Amygdala (tissue), 56 donors: ENCODE measurements at regions not wholly inside any gene's neighbourhood (a gene's known extent, or its start where the extent isn't known, plus 50 kb on each side); places are given as distances from the start of the nearest gene placed in this dataset.

Experiments used
- DNase-seq, 56 donors: peaks; one replicate each; lab custom pipeline; 2025; lab: John Stamatoyannopoulos, UW

DNA sequence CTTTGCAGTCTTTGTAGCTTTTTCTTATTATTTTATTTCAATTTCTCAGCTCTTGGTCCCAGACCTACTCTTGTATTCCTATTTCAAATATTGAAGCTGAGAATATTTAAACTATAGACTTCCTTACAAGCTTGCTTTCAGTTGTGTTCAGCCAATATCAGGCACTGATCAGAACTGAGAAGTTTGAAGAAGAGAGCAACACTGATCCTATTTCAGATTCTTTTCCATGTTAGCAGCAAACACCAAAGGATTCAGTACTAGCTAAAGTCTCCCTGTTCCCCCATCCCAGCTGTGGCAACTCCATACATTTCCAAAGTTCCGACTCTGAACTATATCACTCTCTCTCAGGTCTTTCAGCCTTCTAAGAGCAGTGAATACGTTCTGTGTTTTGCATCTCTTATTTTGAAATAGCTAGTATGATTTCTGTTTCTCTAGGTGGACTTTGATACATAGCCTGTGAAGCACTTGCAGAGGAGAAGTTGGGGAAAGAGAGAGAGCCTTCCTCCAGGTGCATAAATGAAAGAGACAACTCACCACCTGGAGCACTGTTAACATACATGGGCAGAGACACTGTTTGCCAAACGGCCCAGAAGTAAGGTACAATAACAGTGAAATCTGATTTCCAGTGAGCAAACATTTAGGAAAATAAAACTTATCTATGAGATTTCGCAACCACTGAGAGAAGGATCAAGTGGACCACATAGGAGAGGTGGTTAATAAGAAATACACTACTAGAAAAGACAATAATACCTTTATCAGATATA, 135.0 kb upstream of the ZNF804A start:
- DNase-seq, result no peak

DNA sequence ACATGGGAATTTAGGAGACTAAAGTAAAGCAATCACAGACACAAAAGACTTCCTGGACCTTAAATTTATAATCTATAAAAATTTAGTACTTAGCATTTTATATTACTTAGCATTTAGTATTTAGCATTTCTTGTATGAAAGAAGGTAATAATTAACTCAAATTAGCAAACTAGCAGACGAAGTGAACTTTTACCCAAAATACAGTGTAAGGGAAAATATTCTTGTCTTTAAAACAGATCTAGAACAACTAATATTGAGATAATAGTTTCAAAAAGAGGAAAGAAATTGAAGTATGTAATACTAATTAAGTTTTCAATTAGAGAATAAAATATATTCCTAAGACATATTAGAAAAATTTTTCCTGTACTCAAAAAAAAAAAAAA, 134.5 kb upstream of the ZNF804A start:
- DNase-seq, result no peak

GRCh38 chr2:184468826-184469225, 129.5 kb upstream of the ZNF804A start:
- no peak for DNase-seq

DNA sequence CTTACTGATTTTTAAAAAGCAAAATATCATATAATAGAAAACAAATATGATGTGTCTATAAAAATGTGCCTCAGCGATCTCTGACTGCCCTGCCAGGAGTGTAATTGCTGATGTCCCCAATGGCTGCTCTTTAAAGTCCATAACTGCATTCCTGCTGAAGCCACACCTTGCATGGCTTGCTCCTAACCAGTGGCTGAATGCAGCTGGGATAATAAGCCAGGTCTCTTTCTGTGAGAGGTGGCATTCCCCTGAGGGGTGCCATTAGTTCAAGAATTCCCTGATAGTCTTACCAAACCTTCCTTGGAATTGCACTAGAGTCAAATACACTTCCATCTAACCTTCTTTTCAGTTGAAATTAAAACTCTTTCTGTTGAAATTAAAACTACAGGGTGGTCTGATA, 125.8 kb upstream of the ZNF804A start:
- DNase-seq, result no peak

DNA sequence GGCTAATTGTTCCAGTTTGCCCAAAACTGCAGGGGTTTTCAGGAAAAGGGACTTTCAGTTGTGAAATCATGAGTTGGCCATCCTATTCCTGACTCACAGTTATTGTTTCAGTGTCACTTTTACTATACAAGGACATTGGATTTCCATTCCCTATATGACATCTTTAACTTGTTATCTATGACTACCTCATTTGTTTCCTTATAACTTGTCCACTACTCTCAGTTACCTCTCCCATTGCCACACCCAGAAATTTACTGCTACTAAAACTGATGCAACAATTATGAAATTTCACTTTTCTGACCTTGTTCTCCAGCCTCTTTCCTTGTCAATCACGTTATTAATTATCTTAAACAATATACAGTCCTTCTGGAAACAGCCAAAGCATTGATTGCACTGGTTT, 116.5 kb upstream of the ZNF804A start:
- no peak for DNase-seq

DNA sequence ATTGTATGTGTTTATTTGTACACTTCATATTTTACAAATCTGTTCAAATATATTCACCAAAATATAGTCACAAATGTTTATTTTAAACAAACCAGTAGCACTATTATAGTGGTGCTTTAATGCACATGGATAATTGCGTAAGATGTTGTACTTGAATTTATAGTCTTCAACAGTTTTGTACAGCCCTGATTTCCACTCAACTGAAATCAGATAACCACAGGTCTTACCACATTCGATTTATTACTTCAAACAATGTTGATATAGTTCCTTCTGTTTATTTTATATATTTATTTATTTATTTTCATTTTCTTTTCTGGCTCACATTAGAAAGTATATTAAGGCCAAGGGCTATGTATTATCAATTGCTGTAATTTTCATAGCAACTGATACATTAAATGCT, 99.4 kb upstream of the ZNF804A start:
- DNase-seq, result no peak

DNA sequence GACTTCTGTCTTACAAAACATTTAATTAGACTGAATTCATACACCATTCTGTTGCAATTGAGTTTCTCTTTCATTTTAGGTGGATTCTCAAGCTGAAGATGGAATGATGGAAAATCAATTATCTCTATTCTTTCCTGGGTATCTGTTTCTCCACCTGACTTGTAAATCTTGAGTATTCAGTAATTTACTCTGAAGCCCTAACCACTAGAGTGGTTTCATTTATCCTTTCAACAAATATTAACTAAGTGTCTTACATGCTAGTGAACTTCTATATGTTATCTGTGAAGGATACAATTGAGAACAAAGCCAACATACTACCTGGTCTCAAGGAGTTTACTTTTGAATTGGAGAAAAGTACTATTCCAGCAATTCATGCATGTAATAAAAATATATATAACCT, 94.1 kb upstream of the ZNF804A start:
- no peak for DNase-seq

DNA sequence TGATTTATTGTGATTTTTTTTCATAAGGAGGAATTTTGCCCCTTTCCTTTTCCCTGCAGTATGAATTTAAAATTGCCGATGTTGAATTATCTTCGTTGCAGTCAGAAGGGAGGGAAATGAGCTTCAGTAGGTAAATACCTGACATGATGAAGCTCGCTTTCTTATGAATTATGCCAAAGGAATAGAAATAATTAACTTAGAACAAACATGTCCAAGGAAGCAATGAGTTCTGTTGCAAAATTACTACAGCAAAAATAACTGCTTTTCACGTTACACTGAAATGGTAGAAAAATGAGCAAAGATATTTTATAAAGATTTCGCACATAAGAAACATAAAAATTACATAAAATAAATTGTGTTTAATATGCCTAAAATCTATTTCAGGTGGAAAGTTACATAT, 91.1 kb upstream of the ZNF804A start:
- no peak for DNase-seq

GRCh38 chr2:184517402-184517801, 80.9 kb upstream of the ZNF804A start:
- DNase-seq, result no peak

DNA sequence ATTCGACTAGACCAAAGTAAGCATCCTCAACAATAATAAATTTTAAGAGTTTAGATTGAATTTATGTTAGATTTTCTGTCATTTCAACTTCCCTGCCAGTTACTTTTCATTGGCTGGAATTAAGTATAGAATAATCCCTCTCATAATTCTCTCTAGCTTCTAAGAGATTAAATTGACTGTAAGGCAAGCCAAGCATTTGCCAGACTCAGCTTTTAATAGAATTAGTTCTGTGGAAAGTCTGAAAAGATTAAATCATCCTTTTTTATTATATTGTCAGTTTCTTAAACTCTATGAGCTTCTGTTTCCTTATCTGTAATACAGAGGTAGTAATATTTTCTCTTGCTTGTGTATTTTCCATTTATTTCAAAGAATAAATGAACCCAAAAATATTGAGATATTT, 77.9 kb upstream of the ZNF804A start:
- no peak for DNase-seq

- no peak for DNase-seq
Measured at GRCh38 chr2:184523732-184524131, 74.6 kb upstream of the ZNF804A start.

DNA sequence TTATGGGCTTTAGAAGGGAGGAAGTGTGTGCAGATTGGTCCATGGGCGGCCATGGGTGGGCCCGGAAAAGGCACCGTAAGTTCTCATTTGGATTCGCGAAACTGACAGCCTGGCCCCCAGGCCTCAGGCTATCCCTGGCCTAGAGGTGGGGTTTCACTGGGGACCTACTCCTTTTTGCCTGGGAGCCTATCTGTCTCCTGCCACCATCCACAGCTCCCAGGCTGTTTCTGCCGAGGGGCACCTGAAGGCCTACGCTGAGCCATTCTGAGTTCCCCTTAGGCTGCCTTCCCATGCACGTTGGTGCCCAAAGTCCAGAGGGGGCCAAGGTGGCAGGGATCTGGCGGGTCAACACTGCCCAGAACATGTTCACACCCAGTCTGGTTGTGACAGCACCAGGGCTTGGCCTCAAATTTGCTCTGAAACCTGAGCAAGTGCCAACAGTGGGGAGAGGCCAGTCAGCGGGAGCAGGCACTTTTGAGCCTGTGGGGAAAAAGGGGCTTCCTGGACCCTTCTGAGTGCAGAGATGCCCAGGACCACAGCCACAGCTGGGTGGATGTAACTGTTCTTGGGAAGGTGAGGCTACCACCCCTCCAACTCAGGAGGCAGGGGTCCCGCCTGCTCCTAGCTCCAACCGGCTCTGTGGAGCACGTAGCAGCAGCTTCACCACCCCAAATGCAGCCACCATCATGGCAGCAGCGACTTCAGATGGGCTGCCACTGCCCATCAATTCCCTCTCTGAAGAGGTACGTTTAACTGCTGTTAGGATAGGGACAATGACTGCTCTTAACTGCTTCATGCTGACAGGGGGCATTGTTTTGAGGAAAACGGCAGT, 73.6 kb upstream of the ZNF804A start:
- DNase-seq, result no peak

DNA sequence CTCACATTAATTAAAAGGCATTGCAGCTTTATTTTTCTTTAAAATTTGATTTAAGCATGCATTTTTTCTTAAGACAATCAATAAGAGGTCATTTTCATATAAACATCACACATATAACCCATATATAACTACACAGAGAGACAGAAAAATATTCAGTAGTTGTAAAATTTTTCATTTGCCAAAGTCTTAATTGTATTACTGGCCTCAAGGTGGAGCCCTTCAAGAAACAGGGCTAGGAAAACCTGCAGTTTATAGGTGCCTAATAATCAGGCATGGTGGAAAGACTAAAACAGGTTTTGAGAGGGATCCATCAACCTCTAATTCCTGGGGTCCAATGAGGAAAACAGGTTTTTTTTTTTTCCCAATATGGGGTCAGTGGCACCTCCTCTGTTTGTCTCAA, 71.3 kb upstream of the ZNF804A start:
- DNase-seq, result no peak

DNA sequence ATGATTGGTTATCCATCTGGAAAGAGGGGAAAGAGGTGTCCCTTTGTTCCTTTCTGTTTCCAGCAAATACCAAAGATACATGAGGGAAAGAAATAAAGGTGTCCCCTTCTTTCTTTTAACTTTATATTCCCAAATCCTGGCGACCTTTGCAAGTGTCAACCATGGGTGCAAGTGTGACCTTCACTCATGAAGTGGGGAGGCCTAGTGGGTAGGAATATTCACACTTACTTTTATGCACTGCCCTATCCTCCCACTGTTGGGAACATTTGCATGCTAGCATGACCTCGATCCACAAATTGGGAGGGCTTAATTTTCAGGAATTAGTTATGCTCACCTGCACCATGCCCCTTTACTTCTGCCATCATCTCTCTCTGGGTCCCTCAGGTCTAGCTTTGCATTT, 70.2 kb upstream of the ZNF804A start:
- no peak for DNase-seq

- no peak for DNase-seq
Measured at GRCh38 chr2:184530239-184530638, 68.1 kb upstream of the ZNF804A start.

DNA sequence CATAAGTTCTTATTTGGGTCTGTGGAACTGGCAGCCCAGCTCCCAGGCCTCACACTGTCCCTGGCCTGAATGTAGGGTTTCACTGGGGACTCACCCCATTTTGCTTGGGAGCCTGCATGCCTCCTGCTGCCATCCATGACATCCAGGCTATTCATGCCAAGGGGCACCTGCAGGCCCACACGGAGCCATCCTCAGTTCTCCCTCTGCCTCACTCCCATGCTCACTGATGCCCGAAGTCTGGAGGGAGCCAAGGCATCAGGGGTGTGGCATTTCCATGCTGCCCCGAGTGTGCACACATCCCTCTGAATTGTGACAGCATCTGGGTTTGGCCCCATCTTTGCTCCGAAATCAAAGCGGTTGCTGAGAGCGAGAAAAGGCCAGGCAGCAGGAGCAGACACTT, 67.4 kb upstream of the ZNF804A start:
- DNase-seq, result no peak

- DNase-seq, result no peak
Measured at GRCh38 chr2:184532551-184532950, 65.8 kb upstream of the ZNF804A start.

DNA sequence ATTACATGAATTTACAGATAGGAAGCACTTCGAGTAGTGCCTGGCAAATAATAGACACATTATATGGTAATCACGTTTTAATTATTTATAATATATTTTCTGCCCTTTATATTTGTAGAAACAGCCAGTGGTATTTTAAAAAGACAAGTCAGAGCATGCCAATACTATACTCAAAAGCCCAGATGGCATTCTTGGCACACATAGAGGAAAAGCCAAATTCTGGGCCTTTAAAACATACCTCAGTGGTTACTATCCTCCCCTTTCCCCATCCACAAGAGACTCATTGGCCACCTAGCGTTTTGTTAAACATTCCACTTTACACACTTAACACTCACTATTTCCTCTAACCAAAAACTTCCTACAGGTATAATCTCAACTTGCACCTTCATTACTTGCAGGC, 63.3 kb upstream of the ZNF804A start:
- no peak for DNase-seq

GRCh38 chr2:184540246-184540789, 58.0 kb upstream of the ZNF804A start:
- DNase-seq, result no peak

DNA sequence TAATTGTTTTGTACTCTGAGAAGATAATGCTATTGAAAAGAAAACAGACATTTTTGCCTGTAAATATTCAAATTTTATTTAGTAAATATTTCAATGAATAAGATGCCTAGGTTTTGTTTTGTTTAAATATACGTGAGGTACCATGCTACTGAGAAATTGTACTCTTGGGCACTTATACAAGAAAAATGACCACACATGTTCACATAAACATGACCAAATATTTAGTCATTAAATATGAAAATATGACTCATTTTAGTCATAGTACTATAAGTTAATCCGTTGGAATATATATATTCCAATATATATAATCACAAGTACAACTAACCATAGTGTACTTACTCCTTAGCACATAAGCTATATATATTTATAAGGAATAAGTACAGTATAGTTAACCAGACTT, 56.7 kb upstream of the ZNF804A start:
- no peak for DNase-seq

- no peak for DNase-seq
Measured at GRCh38 chr2:184543832-184544231, 54.5 kb upstream of the ZNF804A start.
